Kidney (tissue), 13 donors: ENCODE measurements at regions not wholly inside any gene's neighbourhood (a gene's known extent, or its start where the extent isn't known, plus 50 kb on each side); places are given as distances from the start of the nearest gene placed in this dataset.
"Not testable (repeated sequence)": the region's sequence is repeated elsewhere in the genome, so short reads cannot be mapped to it uniquely, and the experiment has no call there.

Source experiments
- DNase-seq, 5 donors: peaks; one replicate each; pipeline ENCODE4 v3.0.0-alpha.2; 2013 to 2020
- FAIRE-seq: peaks from 2 replicates; lab custom pipeline; 2012; peaks lifted over from hg19 to GRCh38; lab: Jason Lieb, UNC
- H3K27ac ChIP-seq, 2 donors: one replicate each; pipeline ENCODE4 v1.7.0; 2013; ENCODE audit warnings: low read depth in 2 of 2, low read length in 2 of 2, inconsistent platforms in 1 of 2
- H3K27me3 ChIP-seq: one replicate; pipeline ENCODE4 v1.7.1; 2013; ENCODE audit warnings: low read length, inconsistent platforms; ENCODE audit not compliant: control insufficient read depth, insufficient read depth
- H3K36me3 ChIP-seq, 3 donors: one replicate each; pipeline versions ENCODE4 v1.7.0 to v1.7.1; 2013; ENCODE audit warnings: low read length in 3 of 3, control low read depth in 1 of 3, inconsistent platforms in 1 of 3; ENCODE audit not compliant: insufficient read depth in 3 of 3, control insufficient read depth in 2 of 3
- H3K4me1 ChIP-seq, 3 donors: one replicate each; pipeline versions ENCODE4 v1.7.0 to v1.7.1; 2013; ENCODE audit warnings: low read length in 3 of 3, inconsistent platforms in 1 of 3, low read depth in 1 of 3; ENCODE audit not compliant: control insufficient read depth in 2 of 3, insufficient read depth in 2 of 3
- H3K4me3 ChIP-seq, 3 donors: one replicate each; pipeline versions ENCODE4 v1.7.0 to v1.8.1; 2013; ENCODE audit warnings: low read length in 3 of 3, control low read depth in 1 of 3, inconsistent platforms in 1 of 3
- H3K9ac ChIP-seq, 3 donors: one replicate each; pipeline versions ENCODE4 v1.7.0 to v1.7.1; 2013; ENCODE audit warnings: low read length in 3 of 3, control low read depth in 1 of 3, inconsistent platforms in 1 of 3
- H3K9me3 ChIP-seq, 3 donors: one replicate each; pipeline versions ENCODE4 v1.7.0 to v1.7.1; 2013; ENCODE audit warnings: low read length in 3 of 3, control low read depth in 1 of 3, inconsistent platforms in 1 of 3; ENCODE audit not compliant: control insufficient read depth in 2 of 3, insufficient read depth in 1 of 3
- CTCF ChIP-seq: IDR thresholded peaks from 3 replicates; pipeline ENCODE4 v1.5.1; 2012; ENCODE audit warnings: mild to moderate bottlenecking, moderate library complexity, borderline replicate concordance; ENCODE audit not compliant: insufficient read depth; ENCODE audit errors: extremely low read depth
- intact Hi-C: fragments of 100-400 bp; cut with DNase I; formaldehyde crosslinking; loops from one replicate; pipeline ENCODE4 v1.11.1; 2022
- donor health status: control.
- donor health status: control.
- donor health status: control.
- donor health status: control.
- donor health status: control.
- donor health status: DM: yes; HTN: yes; CAD: no.
- donor health status: Normal renal cell carcinoma (clear cell type).

DNA sequence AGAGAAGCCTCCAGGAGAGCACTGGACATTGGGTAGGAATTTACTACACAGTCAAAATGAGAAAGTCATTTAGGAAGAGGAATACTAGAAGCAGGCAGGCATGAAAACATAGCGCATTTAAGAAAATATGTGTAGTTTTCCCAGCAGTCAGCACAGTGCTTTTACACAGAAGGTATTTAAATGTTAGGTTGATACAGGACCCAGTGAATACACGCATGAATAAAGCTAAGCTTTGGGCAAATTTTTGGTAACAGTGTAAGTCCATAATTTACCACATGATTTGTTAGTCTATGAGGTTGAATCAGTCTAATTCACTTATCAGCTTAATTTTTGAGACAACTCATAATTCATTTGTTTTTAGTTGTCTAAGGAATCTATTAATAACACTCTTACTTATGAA is 421.7 kb upstream of the CDH20 start:
- no peak for TF ChIP-seq CTCF
- DNase-seq, result no peak
- H3K9ac ChIP-seq, result no peak overlapping the region
- no peaks in the 10 kb centered on the region for H3K4me1 ChIP-seq
- H3K27me3 ChIP-seq, result no peaks in the 10 kb centered on the region
- intact Hi-C loops, result no loop called here
- H3K36me3 ChIP-seq, result no peaks in the 10 kb centered on the region
- no peak overlapping the region for H3K4me3 ChIP-seq
- H3K9me3 ChIP-seq, result no peaks in the 10 kb centered on the region
- FAIRE-seq, result no peak
- no peak overlapping the region for H3K27ac ChIP-seq

- no peak for FAIRE-seq
- TF ChIP-seq CTCF, result no peak
Measured at GRCh38 chr18:60915160-60915559, 418.1 kb upstream of the CDH20 start.

DNA sequence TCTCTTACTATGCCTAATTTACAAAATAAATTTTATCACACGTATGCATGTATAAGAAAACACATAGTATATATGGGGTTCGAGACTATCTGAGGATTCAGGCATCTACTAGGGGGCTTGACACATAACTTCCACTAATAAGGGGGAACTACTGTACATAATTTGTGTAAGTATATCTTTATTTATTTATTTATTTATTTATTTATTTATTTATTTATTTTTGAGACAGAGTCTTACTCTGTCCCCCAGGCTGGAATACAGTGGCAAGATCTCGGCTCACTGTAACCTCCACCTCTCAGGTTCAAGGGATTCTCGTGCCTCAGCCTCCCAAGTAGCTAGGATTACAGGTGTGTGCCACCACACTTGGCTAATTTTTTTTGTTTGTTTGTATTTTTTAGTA is 414.4 kb upstream of the CDH20 start:
- FAIRE-seq, H3K4me3 ChIP-seq, H3K27ac ChIP-seq, H3K27me3 ChIP-seq, H3K4me1 ChIP-seq, intact Hi-C loops, H3K36me3 ChIP-seq, H3K9ac ChIP-seq, DNase-seq, H3K9me3 ChIP-seq: not testable (repeated sequence)

More at GRCh38 chr18:60915160-60915559, 418.1 kb upstream of the CDH20 start:
- no peaks in the 10 kb centered on the region for H3K27me3 ChIP-seq
- intact Hi-C loops, result no loop called here
- no peak overlapping the region for H3K4me3 ChIP-seq
- no peak for DNase-seq
- H3K27ac ChIP-seq, result no peak overlapping the region
- H3K4me1 ChIP-seq, result no peaks in the 10 kb centered on the region
- no peaks in the 10 kb centered on the region for H3K9me3 ChIP-seq
- no peaks in the 10 kb centered on the region for H3K36me3 ChIP-seq
- no peak overlapping the region for H3K9ac ChIP-seq

DNA sequence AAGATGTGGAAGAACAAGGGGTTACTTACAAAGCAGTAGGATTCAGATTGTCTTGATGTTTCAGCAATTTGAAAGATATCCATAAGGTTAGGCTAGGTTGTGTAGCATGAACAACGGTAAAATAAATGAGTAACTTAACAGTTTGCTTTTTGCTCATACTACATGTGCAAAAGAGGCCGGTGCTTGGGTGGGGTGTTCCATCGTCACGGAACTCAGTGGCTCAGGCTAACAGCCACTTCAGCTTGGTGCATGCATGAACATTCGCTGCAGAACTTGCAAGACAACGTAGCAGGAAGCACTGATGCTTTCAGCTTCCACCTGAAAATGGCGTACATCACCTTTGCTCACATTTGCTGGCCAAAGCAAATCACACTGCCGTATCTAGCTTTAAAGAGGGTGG is 407.3 kb upstream of the CDH20 start:
- Histone ChIP-seq H3K27ac (no peak overlapping the region), H3K9me3 (no peaks in the 10 kb centered on the region), H3K4me3 (no peak overlapping the region), H3K36me3 (no peaks in the 10 kb centered on the region), H3K27me3 (no peaks in the 10 kb centered on the region), H3K4me1 (no peaks in the 10 kb centered on the region), H3K9ac (no peak overlapping the region)
- intact Hi-C loops, result no loop called here
- FAIRE-seq (no peak), DNase-seq (no peak)
- TF ChIP-seq CTCF, result no peak
